Retinal pigment epithelial cell (primary cell): ENCODE measurements at regions not wholly inside any gene's neighbourhood (a gene's known extent, or its start where the extent isn't known, plus 50 kb on each side); places are given as distances from the start of the nearest gene placed in this dataset.

Source experiments
- DNase-seq: peaks from one replicate; pipeline ENCODE4 v3.0.0-alpha.2; 2010; ENCODE audit warnings: low read depth
- H3K4me3 ChIP-seq: 2 replicates; pipeline ENCODE4 v1.5.1; 2011; ENCODE audit warnings: mild to moderate bottlenecking, low read length, control low read depth, moderate library complexity
- CTCF ChIP-seq: conservative IDR thresholded peaks from 2 replicates; pipeline ENCODE4 v1.5.1; 2011; ENCODE audit warnings: low read depth, low read length, control low read depth, inconsistent platforms

GRCh38 chr12:126910570-126910969 is 1356.4 kb upstream of the TMEM132C start:
- H3K4me3 ChIP-seq: no peak overlapping the region
- no peak for TF ChIP-seq CTCF
- DNase-seq: no peak

- H3K4me3 ChIP-seq: no peak overlapping the region
- DNase-seq: no peak
- no peak for TF ChIP-seq CTCF
Observed at GRCh38 chr12:126912111-126912510, 1354.9 kb upstream of the TMEM132C start.

GRCh38 chr12:126914170-126914793 is 1352.7 kb upstream of the TMEM132C start:
- no peak for TF ChIP-seq CTCF
- DNase-seq: no peak
- no peak overlapping the region for H3K4me3 ChIP-seq

- no peak for DNase-seq
- no peak for TF ChIP-seq CTCF
- no peak overlapping the region for H3K4me3 ChIP-seq
Observed at GRCh38 chr12:126915309-126915708, 1351.7 kb upstream of the TMEM132C start.

GRCh38 chr12:126926023-126926594 is 1340.9 kb upstream of the TMEM132C start:
- no peak overlapping the region for H3K4me3 ChIP-seq
- DNase-seq: no peak
- TF ChIP-seq CTCF: no peak

GRCh38 chr12:126930234-126930633 is 1336.7 kb upstream of the TMEM132C start:
- TF ChIP-seq CTCF: no peak
- DNase-seq: no peak
- H3K4me3 ChIP-seq: no peak overlapping the region

- no peak for TF ChIP-seq CTCF
- no peak for DNase-seq
- no peak overlapping the region for H3K4me3 ChIP-seq
Observed at GRCh38 chr12:126932156-126932555, 1334.8 kb upstream of the TMEM132C start.
